MM.1S (cell line): ENCODE measurements at regions not wholly inside any gene's neighbourhood (a gene's known extent, or its start where the extent isn't known, plus 50 kb on each side); places are given as distances from the start of the nearest gene placed in this dataset.

ENCODE experiments used
- DNase-seq: peaks from one replicate; pipeline ENCODE4 v3.0.0-alpha.2; 2015
- H2AFZ ChIP-seq: fragments of 300-600 bp; sonication (generic); 2 replicates; pipeline ENCODE4 v1.6.0; 2016; ENCODE audit warnings: antibody characterized with exemption, low read length
- H3F3A ChIP-seq: fragments of 300-600 bp; sonication (generic); 2 replicates; pipeline ENCODE4 v1.6.1; 2016; ENCODE audit warnings: mild to moderate bottlenecking, antibody characterized with exemption, low read length, moderate library complexity, mixed read lengths; ENCODE audit not compliant: insufficient read depth
- H3K27ac ChIP-seq: fragments of 300-600 bp; sonication (generic); 2 replicates; pipeline ENCODE4 v1.5.1; 2016; ENCODE audit warnings: mild to moderate bottlenecking, low read length
- H3K27me3 ChIP-seq: fragments of 300-600 bp; sonication (generic); replicated peaks from 2 replicates; pipeline ENCODE4 v1.6.0; 2016; ENCODE audit warnings: low read length; ENCODE audit not compliant: insufficient read depth
- H3K36me3 ChIP-seq: fragments of 300-600 bp; sonication (generic); replicated peaks from 2 replicates; pipeline ENCODE4 v1.6.1; 2016; ENCODE audit warnings: mild to moderate bottlenecking, low read length, mixed read lengths; ENCODE audit not compliant: insufficient read depth
- H3K4me1 ChIP-seq: fragments of 300-600 bp; sonication (generic); 2 replicates; pipeline ENCODE4 v1.6.1; 2016; ENCODE audit warnings: low read length, mixed read lengths
- H3K4me2 ChIP-seq: fragments of 300-600 bp; sonication (generic); 2 replicates; pipeline ENCODE4 v1.6.0; 2016; ENCODE audit warnings: low read depth, low read length
- H3K4me3 ChIP-seq: fragments of 300-600 bp; sonication (generic); 2 replicates; pipeline ENCODE4 v1.5.1; 2016; ENCODE audit warnings: low read length, mixed read lengths
- H3K79me2 ChIP-seq: fragments of 300-600 bp; sonication (generic); 2 replicates; pipeline ENCODE4 v1.6.1; 2016; ENCODE audit warnings: mixed run types, low read length, mixed read lengths
- H3K9ac ChIP-seq: fragments of 300-600 bp; sonication (generic); 2 replicates; pipeline ENCODE4 v1.6.1; 2016; ENCODE audit warnings: low read length, mixed read lengths
- H3K9me2 ChIP-seq: fragments of 300-600 bp; sonication (generic); replicated peaks from 2 replicates; pipeline ENCODE4 v1.6.1; 2016; ENCODE audit warnings: mild to moderate bottlenecking, low read length, mixed read lengths; ENCODE audit not compliant: insufficient read depth
- H3K9me3 ChIP-seq: fragments of 300-600 bp; sonication (generic); replicated peaks from 2 replicates; pipeline ENCODE4 v1.6.1; 2016; ENCODE audit warnings: mild to moderate bottlenecking, low read length, mixed read lengths; ENCODE audit not compliant: insufficient read depth
- H4K20me1 ChIP-seq: fragments of 300-600 bp; sonication (generic); 2 replicates; pipeline ENCODE4 v1.6.1; 2016; ENCODE audit warnings: mild to moderate bottlenecking, low read length, moderate library complexity, mixed read lengths; ENCODE audit not compliant: insufficient read depth
- CTCF ChIP-seq: fragments of 300-600 bp; sonication (generic); IDR thresholded peaks from 2 replicates; pipeline ENCODE4 v1.5.1; 2016; ENCODE audit warnings: antibody characterized with exemption, low read length, mixed read lengths
- EZH2 ChIP-seq: fragments of 300-600 bp; sonication (generic); optimal IDR thresholded peaks from 2 replicates; pipeline ENCODE3; 2017; ENCODE audit warnings: low read depth, mild to moderate bottlenecking, antibody characterized with exemption, low read length, mixed read lengths
- EZH2phosphoT487 ChIP-seq: fragments of 300-600 bp; sonication (generic); IDR thresholded peaks from 2 replicates; pipeline ENCODE4 v1.6.1; 2018; ENCODE audit warnings: antibody characterized with exemption, low read length

- TF ChIP-seq CTCF (no peak), EZH2 (no peak), EZH2phosphoT487 (no peak)
- Histone ChIP-seq H3K4me3 (no peak overlapping the region), H3K9ac (no peak overlapping the region), H3K9me3 (no peaks in the 10 kb centered on the region), H3K27me3 (peaks cover 25% of the 10 kb centered on the region), H3K4me2 (no peak overlapping the region), H4K20me1 (no peaks in the 10 kb centered on the region), H2AFZ (no peak overlapping the region), H3K4me1 (peaks cover 18% of the 10 kb centered on the region), H3K27ac (no peak overlapping the region), H3K9me2 (no peaks in the 10 kb centered on the region), H3K36me3 (no peaks in the 10 kb centered on the region), H3F3A (no peaks in the 10 kb centered on the region), H3K79me2 (no peaks in the 10 kb centered on the region)
- no peak for DNase-seq
Measured at GRCh38 chr11:69397732-69398131, 83.7 kb upstream of the LINC01488 start.

- Histone ChIP-seq H4K20me1 (no peaks in the 10 kb centered on the region), H3K79me2 (no peaks in the 10 kb centered on the region), H3K9ac (no peak overlapping the region), H3K27ac (no peak overlapping the region), H2AFZ (no peak overlapping the region), H3K4me1 (peaks cover 18% of the 10 kb centered on the region), H3K36me3 (no peaks in the 10 kb centered on the region), H3K4me2 (no peak overlapping the region), H3K27me3 (peaks cover 14% of the 10 kb centered on the region), H3K4me3 (no peak overlapping the region), H3K9me3 (no peaks in the 10 kb centered on the region), H3F3A (no peaks in the 10 kb centered on the region), H3K9me2 (no peaks in the 10 kb centered on the region)
- no peak for DNase-seq
- TF ChIP-seq EZH2 (no peak), EZH2phosphoT487 (no peak), CTCF (no peak)
Measured at GRCh38 chr11:69398529-69399492, 82.7 kb upstream of the LINC01488 start.

GRCh38 chr11:69400140-69400539 lies 81.3 kb upstream of the LINC01488 start:
- H3K4me1 ChIP-seq = peaks cover 18% of the 10 kb centered on the region
- no peaks in the 10 kb centered on the region for H3K9me3 ChIP-seq
- no peaks in the 10 kb centered on the region for H4K20me1 ChIP-seq
- H3K4me3 ChIP-seq = no peak overlapping the region
- no peaks in the 10 kb centered on the region for H3K36me3 ChIP-seq
- H3K27me3 ChIP-seq = 0 out of 2 replicates have a peak, but pooled peaks cover 7% of the 10 kb centered on the region
- H3K27ac ChIP-seq = no peak overlapping the region
- TF ChIP-seq CTCF (no peak), EZH2phosphoT487 (no peak), EZH2 (no peak)
- no peak overlapping the region for H2AFZ ChIP-seq
- H3K4me2 ChIP-seq = no peak overlapping the region
- no peak overlapping the region for H3K9ac ChIP-seq
- H3K79me2 ChIP-seq = no peaks in the 10 kb centered on the region
- no peaks in the 10 kb centered on the region for H3K9me2 ChIP-seq
- no peaks in the 10 kb centered on the region for H3F3A ChIP-seq
- DNase-seq = no peak
